HL-60 (cell line): ENCODE measurements at regions not wholly inside any gene's neighbourhood (a gene's known extent, or its start where the extent isn't known, plus 50 kb on each side); places are given as distances from the start of the nearest gene placed in this dataset.

Source experiments
- GABPA ChIP-seq: IDR thresholded peaks from 2 replicates; pipeline ENCODE4 v1.6.1; 2012; ENCODE audit warnings: low read depth
- POLR2AphosphoS5 ChIP-seq: IDR thresholded peaks from 2 replicates; pipeline ENCODE4 v1.6.1; 2012; ENCODE audit warnings: low read depth
- TF ChIP-seq, protein P1 (sequence below): IDR thresholded peaks from one replicate; pipeline ENCODE4 v1.5.1; 2011; ENCODE audit warnings: low read length, control low read depth, inconsistent platforms; ENCODE audit not compliant: insufficient read depth
- TF ChIP-seq, protein P2 (sequence below): IDR thresholded peaks from 2 replicates; pipeline ENCODE4 v1.6.1; 2012; ENCODE audit warnings: low read depth; ENCODE audit not compliant: insufficient replicate concordance

DNA sequence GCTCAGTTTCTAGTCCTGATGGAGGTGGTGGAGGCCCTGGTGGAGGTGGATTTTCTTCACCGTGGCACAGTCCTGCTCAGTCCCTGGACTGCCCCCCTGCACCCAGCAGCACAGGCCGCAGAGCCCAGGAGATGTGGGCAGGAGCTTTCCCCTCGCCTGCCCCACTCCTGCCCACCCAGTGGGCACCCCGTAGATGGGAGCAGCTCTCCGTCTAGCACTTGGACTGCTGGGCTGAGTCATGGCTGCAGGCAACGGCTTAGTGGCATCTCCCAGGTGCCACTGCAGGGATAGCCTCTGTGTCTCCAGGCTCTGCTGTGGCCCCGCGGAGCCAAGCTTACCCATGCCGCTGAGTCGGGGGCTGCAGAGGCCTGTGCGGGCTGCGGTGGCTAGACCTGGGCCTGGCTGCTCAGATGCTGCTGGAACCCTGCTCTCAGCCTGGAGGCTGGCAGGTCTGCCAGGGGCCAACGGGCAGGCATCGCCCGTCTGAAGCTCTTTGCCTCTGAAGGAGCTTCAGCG, 92.3 kb upstream of the CTDP1 start:
- TF ChIP-seq, protein P1, sequence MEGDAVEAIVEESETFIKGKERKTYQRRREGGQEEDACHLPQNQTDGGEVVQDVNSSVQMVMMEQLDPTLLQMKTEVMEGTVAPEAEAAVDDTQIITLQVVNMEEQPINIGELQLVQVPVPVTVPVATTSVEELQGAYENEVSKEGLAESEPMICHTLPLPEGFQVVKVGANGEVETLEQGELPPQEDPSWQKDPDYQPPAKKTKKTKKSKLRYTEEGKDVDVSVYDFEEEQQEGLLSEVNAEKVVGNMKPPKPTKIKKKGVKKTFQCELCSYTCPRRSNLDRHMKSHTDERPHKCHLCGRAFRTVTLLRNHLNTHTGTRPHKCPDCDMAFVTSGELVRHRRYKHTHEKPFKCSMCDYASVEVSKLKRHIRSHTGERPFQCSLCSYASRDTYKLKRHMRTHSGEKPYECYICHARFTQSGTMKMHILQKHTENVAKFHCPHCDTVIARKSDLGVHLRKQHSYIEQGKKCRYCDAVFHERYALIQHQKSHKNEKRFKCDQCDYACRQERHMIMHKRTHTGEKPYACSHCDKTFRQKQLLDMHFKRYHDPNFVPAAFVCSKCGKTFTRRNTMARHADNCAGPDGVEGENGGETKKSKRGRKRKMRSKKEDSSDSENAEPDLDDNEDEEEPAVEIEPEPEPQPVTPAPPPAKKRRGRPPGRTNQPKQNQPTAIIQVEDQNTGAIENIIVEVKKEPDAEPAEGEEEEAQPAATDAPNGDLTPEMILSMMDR, result no peak
- TF ChIP-seq POLR2AphosphoS5 (no peak), GABPA (no peak)
- TF ChIP-seq, protein P2, sequence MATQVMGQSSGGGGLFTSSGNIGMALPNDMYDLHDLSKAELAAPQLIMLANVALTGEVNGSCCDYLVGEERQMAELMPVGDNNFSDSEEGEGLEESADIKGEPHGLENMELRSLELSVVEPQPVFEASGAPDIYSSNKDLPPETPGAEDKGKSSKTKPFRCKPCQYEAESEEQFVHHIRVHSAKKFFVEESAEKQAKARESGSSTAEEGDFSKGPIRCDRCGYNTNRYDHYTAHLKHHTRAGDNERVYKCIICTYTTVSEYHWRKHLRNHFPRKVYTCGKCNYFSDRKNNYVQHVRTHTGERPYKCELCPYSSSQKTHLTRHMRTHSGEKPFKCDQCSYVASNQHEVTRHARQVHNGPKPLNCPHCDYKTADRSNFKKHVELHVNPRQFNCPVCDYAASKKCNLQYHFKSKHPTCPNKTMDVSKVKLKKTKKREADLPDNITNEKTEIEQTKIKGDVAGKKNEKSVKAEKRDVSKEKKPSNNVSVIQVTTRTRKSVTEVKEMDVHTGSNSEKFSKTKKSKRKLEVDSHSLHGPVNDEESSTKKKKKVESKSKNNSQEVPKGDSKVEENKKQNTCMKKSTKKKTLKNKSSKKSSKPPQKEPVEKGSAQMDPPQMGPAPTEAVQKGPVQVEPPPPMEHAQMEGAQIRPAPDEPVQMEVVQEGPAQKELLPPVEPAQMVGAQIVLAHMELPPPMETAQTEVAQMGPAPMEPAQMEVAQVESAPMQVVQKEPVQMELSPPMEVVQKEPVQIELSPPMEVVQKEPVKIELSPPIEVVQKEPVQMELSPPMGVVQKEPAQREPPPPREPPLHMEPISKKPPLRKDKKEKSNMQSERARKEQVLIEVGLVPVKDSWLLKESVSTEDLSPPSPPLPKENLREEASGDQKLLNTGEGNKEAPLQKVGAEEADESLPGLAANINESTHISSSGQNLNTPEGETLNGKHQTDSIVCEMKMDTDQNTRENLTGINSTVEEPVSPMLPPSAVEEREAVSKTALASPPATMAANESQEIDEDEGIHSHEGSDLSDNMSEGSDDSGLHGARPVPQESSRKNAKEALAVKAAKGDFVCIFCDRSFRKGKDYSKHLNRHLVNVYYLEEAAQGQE, result no peak
